A549 (cell line): ENCODE measurements at regions not wholly inside any gene's neighbourhood (a gene's known extent, or its start where the extent isn't known, plus 50 kb on each side); places are given as distances from the start of the nearest gene placed in this dataset.

Experiments used
- ATAC-seq, 2 experiments: fragments of 200-7000 bp in 1 of 2; fragments of >200 bp in 1 of 2; cut with Nextera tagmentation in 1 of 2; cut with Tn5 transposase in 1 of 2; 3 replicates each; pipeline versions ENCODE4 v1.8.0 to v1.9.1; 2018 to 2020; ENCODE audit warnings: mild to moderate bottlenecking in 1 of 2, moderate library complexity in 1 of 2
- CTCF ChIA-PET: fragments of 300-600 bp; sonication (Branson Sonifier 250); formaldehyde crosslinking; extraction: SDS; loops from one replicate; lab custom pipeline; 2021; ENCODE audit warnings: antibody characterized with exemption, inconsistent platforms; lab: Yijun Ruan, JAX
- POLR2A ChIA-PET: fragments of 350-600 bp; formaldehyde crosslinking; extraction: SDS; loops from one replicate; lab custom pipeline; 2021; ENCODE audit warnings: antibody characterized with exemption, inconsistent platforms; lab: Yijun Ruan, JAX
- DNase-seq, 2 experiments: peaks; one replicate each; pipeline versions ENCODE4 v3.0.0 to v3.0.0-alpha.2; 2011 to 2016; ENCODE audit warnings: low read depth in 1 of 2, low spot score in 1 of 2
- FAIRE-seq: peaks from 2 replicates; lab custom pipeline; 2011; peaks lifted over from hg19 to GRCh38; lab: Jason Lieb, UNC
- H3K27ac ChIP-seq, 2 experiments: fragments of >200 bp; sonication (Bioruptor Twin); formaldehyde crosslinking; 3 replicates each; pipeline ENCODE4 v1.5.1; 2016 to 2017
- H3K4me1 ChIP-seq: fragments of >200 bp; sonication (Bioruptor Twin); formaldehyde crosslinking; 3 replicates; pipeline ENCODE4 v1.6.1; 2016
- H3K4me2 ChIP-seq: fragments of >200 bp; sonication (Bioruptor Twin); formaldehyde crosslinking; 3 replicates; pipeline ENCODE4 v1.6.1; 2016
- H3K4me3 ChIP-seq: fragments of >200 bp; sonication (Bioruptor Twin); formaldehyde crosslinking; 3 replicates; pipeline ENCODE4 v1.5.1; 2016
- H3K9me3 ChIP-seq: fragments of >200 bp; sonication (Bioruptor Twin); formaldehyde crosslinking; 3 replicates; pipeline ENCODE4 v1.6.1; 2016
- ATOH8 ChIP-seq: fragments of 250-450 bp; sonication (Bioruptor Pico); IDR thresholded peaks from 2 replicates; pipeline ENCODE4 v1.5.0; 2020; ENCODE audit warnings: low read depth, mild to moderate bottlenecking, moderate library complexity
- CBX2 ChIP-seq: fragments of 200-600 bp; sonication (generic); IDR thresholded peaks from 2 replicates; pipeline ENCODE4 v1.6.1; 2016; ENCODE audit warnings: low read depth, mild to moderate bottlenecking, borderline replicate concordance
- CEBPB ChIP-seq, 2 experiments: fragments of >200 bp in 1 of 2; sonication (Bioruptor Twin) in 1 of 2; formaldehyde crosslinking in 1 of 2; IDR thresholded peaks; 2 replicates each; pipeline ENCODE4 v1.6.1; 2012 to 2016
- CHD2 ChIP-seq: fragments of 150-350 bp; IDR thresholded peaks from 2 replicates; pipeline ENCODE4 v1.6.1; 2014; ENCODE audit warnings: low read length; ENCODE audit not compliant: partially characterized antibody
- EHF ChIP-seq: fragments of 250-450 bp; sonication (Bioruptor Pico); IDR thresholded peaks from 2 replicates; pipeline ENCODE4 v1.5.0; 2020; ENCODE audit warnings: mild to moderate bottlenecking
- EHMT2 ChIP-seq: fragments of 200-600 bp; sonication (generic); IDR thresholded peaks from 2 replicates; pipeline ENCODE4 v1.6.1; 2016; ENCODE audit warnings: antibody characterized with exemption, low read depth, mild to moderate bottlenecking, moderate library complexity
- EP300 ChIP-seq, 2 experiments: fragments of >200 bp; sonication (Bioruptor Twin); formaldehyde crosslinking; IDR thresholded peaks; 2 replicates in 1 of 2; 3 replicates in 1 of 2; pipeline ENCODE4 v1.6.1; 2016 to 2017
- FOSB ChIP-seq: fragments of 250-450 bp; sonication (Bioruptor Pico); IDR thresholded peaks from 2 replicates; pipeline ENCODE4 v1.5.0; 2020; ENCODE audit warnings: mild to moderate bottlenecking, moderate library complexity
- FOSL2 ChIP-seq, 2 experiments: fragments of 450-650 bp in 1 of 2; fragments of >200 bp in 1 of 2; sonication (Bioruptor Twin) in 1 of 2; formaldehyde crosslinking; IDR thresholded peaks; 2 replicates each; pipeline versions ENCODE4 v1.5.0 to v1.6.1; 2016 to 2020; ENCODE audit warnings: mild to moderate bottlenecking in 1 of 2, moderate library complexity in 1 of 2
- HES2 ChIP-seq: fragments of >200 bp; sonication (Bioruptor Twin); formaldehyde crosslinking; IDR thresholded peaks from 2 replicates; pipeline ENCODE4 v1.6.1; 2016
- HOXA7 ChIP-seq: fragments of 250-450 bp; sonication (Bioruptor Pico); IDR thresholded peaks from 2 replicates; pipeline ENCODE4 v1.5.0; 2020; ENCODE audit warnings: mild to moderate bottlenecking, moderate library complexity
- JUNB ChIP-seq: fragments of >200 bp; sonication (Bioruptor Twin); formaldehyde crosslinking; IDR thresholded peaks from 2 replicates; pipeline ENCODE4 v1.6.1; 2016
- KDM1A ChIP-seq: fragments of 200-600 bp; sonication (generic); IDR thresholded peaks from 2 replicates; pipeline ENCODE4 v1.6.1; 2016; ENCODE audit warnings: low read depth, mild to moderate bottlenecking
- MAFK ChIP-seq: fragments of 450-650 bp; IDR thresholded peaks from 2 replicates; pipeline ENCODE4 v1.6.1; 2014; ENCODE audit not compliant: partially characterized antibody
- MAZ ChIP-seq: fragments of 150-350 bp; IDR thresholded peaks from 2 replicates; pipeline ENCODE4 v1.6.1; 2014; ENCODE audit warnings: antibody characterized with exemption, low read depth, low read length, borderline replicate concordance
- NFE2L2 ChIP-seq: fragments of 150-350 bp; conservative IDR thresholded peaks from 2 replicates; pipeline ENCODE4 v1.6.1; 2014; ENCODE audit warnings: low read length
- POLR2A ChIP-seq: IDR thresholded peaks from 2 replicates; pipeline ENCODE4 v1.6.1; 2012; ENCODE audit warnings: mild to moderate bottlenecking, low read length
- RCOR1 ChIP-seq: fragments of 150-350 bp; IDR thresholded peaks from 2 replicates; pipeline ENCODE4 v1.6.1; 2014; ENCODE audit warnings: antibody characterized with exemption, low read length, low read depth
- RFX5 ChIP-seq: fragments of 450-650 bp; IDR thresholded peaks from 2 replicates; pipeline ENCODE4 v1.7.1; 2014; ENCODE audit warnings: antibody characterized with exemption, mild to moderate bottlenecking, moderate library complexity
- SMC3 ChIP-seq: fragments of >200 bp; sonication (Bioruptor Twin); formaldehyde crosslinking; IDR thresholded peaks from 3 replicates; pipeline ENCODE4 v1.6.1; 2018; ENCODE audit warnings: inconsistent platforms
- TP53 ChIP-seq: fragments of 250-450 bp; sonication (Bioruptor Pico); IDR thresholded peaks from 2 replicates; pipeline ENCODE4 v1.5.0; 2021; ENCODE audit warnings: mild to moderate bottlenecking, moderate library complexity
- ZC3H11A ChIP-seq: fragments of 450-650 bp; IDR thresholded peaks from 2 replicates; pipeline ENCODE4 v1.6.1; 2014; ENCODE audit warnings: antibody characterized with exemption, mild to moderate bottlenecking
- ZFP36 ChIP-seq: fragments of 450-650 bp; IDR thresholded peaks from 2 replicates; pipeline ENCODE4 v1.6.1; 2014; ENCODE audit warnings: borderline replicate concordance; ENCODE audit not compliant: partially characterized antibody
- ZSCAN20 ChIP-seq: fragments of 250-450 bp; sonication (Bioruptor Pico); IDR thresholded peaks from 2 replicates; pipeline ENCODE4 v1.8.0; 2022; ENCODE audit warnings: mild to moderate bottlenecking, moderate library complexity
- WGBS: methylation state at CpG from one replicate; pipeline ENCODE4 v1.1.6; 2017; ENCODE audit errors: missing lambda C conversion rate; 5-methylcytosine and 5-hydroxymethylcytosine counted together
- TF ChIP-seq, protein P1 (sequence below): IDR thresholded peaks from 2 replicates; pipeline ENCODE4 v1.6.1; 2012
- TF ChIP-seq, protein P2 (sequence below): fragments of 250-450 bp; sonication (Bioruptor Pico); IDR thresholded peaks from 2 replicates; pipeline ENCODE4 v1.5.0; 2021; ENCODE audit warnings: mild to moderate bottlenecking, moderate library complexity, borderline replicate concordance
- TF ChIP-seq, protein P3 (sequence below): fragments of 200-600 bp; sonication (generic); IDR thresholded peaks from 2 replicates; pipeline ENCODE4 v1.6.1; 2016; ENCODE audit warnings: antibody characterized with exemption, mild to moderate bottlenecking, moderate library complexity
- TF ChIP-seq, protein P4 (sequence below): IDR thresholded peaks from 2 replicates; pipeline ENCODE4 v1.6.1; 2012

DNA sequence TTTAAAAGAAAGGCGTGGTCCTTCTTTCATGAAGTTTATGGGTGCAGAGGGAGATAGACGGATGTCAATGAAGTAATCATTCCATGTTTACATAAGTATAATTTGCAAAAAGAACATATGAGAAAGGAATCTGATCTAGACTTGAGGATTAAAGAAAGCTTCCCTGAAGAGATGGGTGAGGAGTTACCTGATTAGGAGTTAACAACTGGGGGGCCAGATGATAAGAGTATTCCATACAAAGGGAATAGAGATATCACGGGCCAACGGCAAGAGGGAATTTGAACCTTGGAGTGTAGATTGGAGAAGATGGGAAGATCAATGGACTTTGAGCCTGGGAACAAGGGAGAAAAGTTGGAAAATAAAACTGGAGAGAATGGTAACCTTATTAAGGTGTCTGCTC, 1959.9 kb upstream of the WWC1 start:
- no peak for TF ChIP-seq ZFP36
- no peak overlapping the region for H3K4me2 ChIP-seq
- no peak overlapping the region for H3K4me3 ChIP-seq
- WGBS = 10% methylated on average over 4 of the region's 4 CpGs
- H3K9me3 ChIP-seq = no peaks in the 10 kb centered on the region
- no peaks in the 10 kb centered on the region for H3K4me1 ChIP-seq
- ChIA-PET CTCF (no interaction called here), POLR2A (no interaction called here)
- FAIRE-seq (no peak), ATAC-seq (no peak), DNase-seq (no peak)
- no peak overlapping the region for H3K27ac ChIP-seq

GRCh38 chr5:166338801-166339200, 1952.6 kb upstream of the WWC1 start:
- no peaks in the 10 kb centered on the region for H3K9me3 ChIP-seq
- WGBS = 15% methylated on average over 6 of the region's 6 CpGs
- no peak for DNase-seq
- no peak for FAIRE-seq
- no peak overlapping the region for H3K4me3 ChIP-seq
- ATAC-seq = no peak
- H3K4me2 ChIP-seq = no peak overlapping the region
- no peaks in the 10 kb centered on the region for H3K4me1 ChIP-seq
- ChIA-PET POLR2A (no interaction called here), CTCF (no interaction called here)
- TF ChIP-seq CEBPB (IDR thresholded peaks at IDR 0.05) (no peak), RFX5 (no peak), FOSL2 (IDR thresholded peaks at IDR 0.05) (no peak), FOSL2 (CRISPR knock-in tag; IDR thresholded peaks at IDR 0.05) (no peak), HOXA7 (CRISPR knock-in tag) (no peak), ATOH8 (no peak), NFE2L2 (no peak), MAFK (no peak), FOSB (CRISPR knock-in tag) (no peak), TP53 (no peak), CHD2 (no peak), MAZ (no peak), RCOR1 (no peak), ZSCAN20 (no peak), EHMT2 (no peak), EHF (CRISPR knock-in tag) (no peak), POLR2A (no peak), ZC3H11A (no peak), JUNB (no peak)
- TF ChIP-seq, protein P1, sequence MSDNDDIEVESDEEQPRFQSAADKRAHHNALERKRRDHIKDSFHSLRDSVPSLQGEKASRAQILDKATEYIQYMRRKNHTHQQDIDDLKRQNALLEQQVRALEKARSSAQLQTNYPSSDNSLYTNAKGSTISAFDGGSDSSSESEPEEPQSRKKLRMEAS = no peak
- H3K27ac ChIP-seq = no peak overlapping the region

DNA sequence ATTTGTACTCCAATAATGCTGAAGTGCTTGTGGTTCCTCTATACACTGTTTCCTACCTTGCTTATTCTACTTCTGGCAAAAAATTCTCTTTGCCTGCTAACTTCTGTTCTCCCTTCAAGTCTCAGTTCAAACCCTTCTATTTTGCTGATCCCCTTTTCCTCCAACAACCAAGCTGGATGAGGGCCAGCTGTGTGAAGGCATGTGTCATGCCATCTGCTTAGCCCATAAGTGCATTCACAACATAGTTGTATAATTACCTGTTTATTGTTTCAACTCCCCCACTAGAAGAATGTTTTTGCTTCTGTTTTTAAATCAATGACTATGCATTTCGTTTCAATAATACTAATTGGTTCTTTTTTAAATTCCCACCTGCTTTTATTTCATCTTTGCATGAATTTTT, 1951.4 kb upstream of the WWC1 start:
- no peaks in the 10 kb centered on the region for H3K9me3 ChIP-seq
- WGBS = 0% methylated on average over 1 of the region's 1 CpG
- DNase-seq (no peak), FAIRE-seq (no peak), ATAC-seq (no peak)
- POLR2A ChIA-PET = no interaction called here
- no peak for TF ChIP-seq SMC3
- no peak for TF ChIP-seq EP300 (IDR thresholded peaks at IDR 0.05)
- TF ChIP-seq HES2 = no peak
- TF ChIP-seq CBX2 = no peak
- TF ChIP-seq, protein P2, sequence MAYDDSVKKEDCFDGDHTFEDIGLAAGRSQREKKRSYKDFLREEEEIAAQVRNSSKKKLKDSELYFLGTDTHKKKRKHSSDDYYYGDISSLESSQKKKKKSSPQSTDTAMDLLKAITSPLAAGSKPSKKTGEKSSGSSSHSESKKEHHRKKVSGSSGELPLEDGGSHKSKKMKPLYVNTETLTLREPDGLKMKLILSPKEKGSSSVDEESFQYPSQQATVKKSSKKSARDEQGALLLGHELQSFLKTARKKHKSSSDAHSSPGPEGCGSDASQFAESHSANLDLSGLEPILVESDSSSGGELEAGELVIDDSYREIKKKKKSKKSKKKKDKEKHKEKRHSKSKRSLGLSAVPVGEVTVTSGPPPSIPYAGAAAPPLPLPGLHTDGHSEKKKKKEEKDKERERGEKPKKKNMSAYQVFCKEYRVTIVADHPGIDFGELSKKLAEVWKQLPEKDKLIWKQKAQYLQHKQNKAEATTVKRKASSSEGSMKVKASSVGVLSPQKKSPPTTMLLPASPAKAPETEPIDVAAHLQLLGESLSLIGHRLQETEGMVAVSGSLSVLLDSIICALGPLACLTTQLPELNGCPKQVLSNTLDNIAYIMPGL (CRISPR knock-in tag) = no peak
- TF ChIP-seq, protein P3, sequence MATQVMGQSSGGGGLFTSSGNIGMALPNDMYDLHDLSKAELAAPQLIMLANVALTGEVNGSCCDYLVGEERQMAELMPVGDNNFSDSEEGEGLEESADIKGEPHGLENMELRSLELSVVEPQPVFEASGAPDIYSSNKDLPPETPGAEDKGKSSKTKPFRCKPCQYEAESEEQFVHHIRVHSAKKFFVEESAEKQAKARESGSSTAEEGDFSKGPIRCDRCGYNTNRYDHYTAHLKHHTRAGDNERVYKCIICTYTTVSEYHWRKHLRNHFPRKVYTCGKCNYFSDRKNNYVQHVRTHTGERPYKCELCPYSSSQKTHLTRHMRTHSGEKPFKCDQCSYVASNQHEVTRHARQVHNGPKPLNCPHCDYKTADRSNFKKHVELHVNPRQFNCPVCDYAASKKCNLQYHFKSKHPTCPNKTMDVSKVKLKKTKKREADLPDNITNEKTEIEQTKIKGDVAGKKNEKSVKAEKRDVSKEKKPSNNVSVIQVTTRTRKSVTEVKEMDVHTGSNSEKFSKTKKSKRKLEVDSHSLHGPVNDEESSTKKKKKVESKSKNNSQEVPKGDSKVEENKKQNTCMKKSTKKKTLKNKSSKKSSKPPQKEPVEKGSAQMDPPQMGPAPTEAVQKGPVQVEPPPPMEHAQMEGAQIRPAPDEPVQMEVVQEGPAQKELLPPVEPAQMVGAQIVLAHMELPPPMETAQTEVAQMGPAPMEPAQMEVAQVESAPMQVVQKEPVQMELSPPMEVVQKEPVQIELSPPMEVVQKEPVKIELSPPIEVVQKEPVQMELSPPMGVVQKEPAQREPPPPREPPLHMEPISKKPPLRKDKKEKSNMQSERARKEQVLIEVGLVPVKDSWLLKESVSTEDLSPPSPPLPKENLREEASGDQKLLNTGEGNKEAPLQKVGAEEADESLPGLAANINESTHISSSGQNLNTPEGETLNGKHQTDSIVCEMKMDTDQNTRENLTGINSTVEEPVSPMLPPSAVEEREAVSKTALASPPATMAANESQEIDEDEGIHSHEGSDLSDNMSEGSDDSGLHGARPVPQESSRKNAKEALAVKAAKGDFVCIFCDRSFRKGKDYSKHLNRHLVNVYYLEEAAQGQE = no peak
- TF ChIP-seq, protein P4, sequence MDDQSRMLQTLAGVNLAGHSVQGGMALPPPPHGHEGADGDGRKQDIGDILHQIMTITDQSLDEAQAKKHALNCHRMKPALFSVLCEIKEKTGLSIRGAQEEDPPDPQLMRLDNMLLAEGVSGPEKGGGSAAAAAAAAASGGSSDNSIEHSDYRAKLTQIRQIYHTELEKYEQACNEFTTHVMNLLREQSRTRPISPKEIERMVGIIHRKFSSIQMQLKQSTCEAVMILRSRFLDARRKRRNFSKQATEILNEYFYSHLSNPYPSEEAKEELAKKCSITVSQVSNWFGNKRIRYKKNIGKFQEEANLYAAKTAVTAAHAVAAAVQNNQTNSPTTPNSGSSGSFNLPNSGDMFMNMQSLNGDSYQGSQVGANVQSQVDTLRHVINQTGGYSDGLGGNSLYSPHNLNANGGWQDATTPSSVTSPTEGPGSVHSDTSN = no peak
- no peak for TF ChIP-seq KDM1A
- no peaks in the 10 kb centered on the region for H3K4me1 ChIP-seq
- H3K4me2 ChIP-seq = no peak overlapping the region
- no peak overlapping the region for H3K27ac ChIP-seq
- H3K4me3 ChIP-seq = no peak overlapping the region
- CTCF ChIA-PET = interaction anchor here (0.6 kb wide), 2 partner anchors 17 to 1136 kb away, joined by 3 to 4 read pairs; no protein-coding TSS in a partner anchor
